ENCODE measurements at regions not wholly inside any gene's neighbourhood (a gene's known extent, or its start where the extent isn't known, plus 50 kb on each side); places are given as distances from the start of the nearest gene placed in this dataset.

- H3K9me3 Mint-ChIP-seq = no peaks in the 10 kb centered on the region
- no peaks in the 10 kb centered on the region; the same call in 1 of the 2 replicates for H3K27me3 Mint-ChIP-seq (ENCODE audit: low read depth)
- Histone ChIP-seq H2BK120ac (ENCODE audit: low read depth, low read length, poor library complexity, severe bottlenecking) (no peak overlapping the region), H2AK5ac (ENCODE audit: insufficient read length, low read length) (no peak overlapping the region), H3K27me3 (ENCODE audit: insufficient read depth, low read length) (no peaks in the 10 kb centered on the region), H4K8ac (replicated peaks; ENCODE audit: insufficient read length, low read depth, low read length) (no peak overlapping the region), H3K9ac (ENCODE audit: extremely low read depth, insufficient read length, low read length) (no peak overlapping the region), H3K14ac (ENCODE audit: insufficient read depth, low read length) (no peak overlapping the region), H3K4me2 (ENCODE audit: insufficient read depth, insufficient read length, low read length) (no peak overlapping the region), H3K27ac (ENCODE audit: insufficient read length, low read depth, low read length) (no peak overlapping the region), H3K79me2 (ENCODE audit: insufficient read depth, low read length) (no peaks in the 10 kb centered on the region), H3K18ac (ENCODE audit: insufficient read length, low read depth, low read length) (no peak overlapping the region), H3K23me2 (ENCODE audit: insufficient read length, low read depth, low read length, poor library complexity, severe bottlenecking) (no peaks in the 10 kb centered on the region), H2BK20ac (ENCODE audit: low read depth, low read length, poor library complexity, severe bottlenecking) (no peak overlapping the region), H4K20me1 (ENCODE audit: control insufficient read depth, insufficient read depth, insufficient read length) (no peaks in the 10 kb centered on the region), H3K4me1 (ENCODE audit: insufficient read depth, low read length) (no peaks in the 10 kb centered on the region; the same call in 1 of the 2 replicates), H3K4ac (ENCODE audit: low read depth, low read length) (no peak overlapping the region), H2BK15ac (ENCODE audit: low read depth, low read length) (no peak overlapping the region), H3K9me3 (ENCODE audit: control insufficient read depth, low read depth, low read length) (no peaks in the 10 kb centered on the region), H3T11ph (ENCODE audit: low read length) (no peak overlapping the region), H3K23ac (ENCODE audit: insufficient read length, low read depth, low read length) (no peak overlapping the region), H3K56ac (ENCODE audit: insufficient read length, low read depth, low read length) (no peak overlapping the region), H4K91ac (ENCODE audit: insufficient read length, low read depth, low read length) (no peak overlapping the region), H2BK5ac (ENCODE audit: insufficient read length, low read length) (no peak overlapping the region), H2AFZ (ENCODE audit: low read length) (no peak overlapping the region), H3K79me1 (ENCODE audit: insufficient read depth, low read depth, low read length, poor library complexity, severe bottlenecking) (no peaks in the 10 kb centered on the region), H4K5ac (ENCODE audit: insufficient read length, low read depth, low read length) (no peak overlapping the region), H2BK12ac (ENCODE audit: insufficient read length, low read depth, low read length) (no peak overlapping the region)
- no peak overlapping the region for H3K27ac Mint-ChIP-seq
- no CpG with 5 or more reads among the region's 6 CpGs for WGBS (ENCODE audit: extremely low coverage, insufficient read length, low lambda C conversion rate)
- peaks cover 7 to 13% of the 10 kb centered on the region in 2 experiments; a peak in 3 of 4 replicates for H3K4me1 Mint-ChIP-seq
- TF ChIP-seq, protein P1, sequence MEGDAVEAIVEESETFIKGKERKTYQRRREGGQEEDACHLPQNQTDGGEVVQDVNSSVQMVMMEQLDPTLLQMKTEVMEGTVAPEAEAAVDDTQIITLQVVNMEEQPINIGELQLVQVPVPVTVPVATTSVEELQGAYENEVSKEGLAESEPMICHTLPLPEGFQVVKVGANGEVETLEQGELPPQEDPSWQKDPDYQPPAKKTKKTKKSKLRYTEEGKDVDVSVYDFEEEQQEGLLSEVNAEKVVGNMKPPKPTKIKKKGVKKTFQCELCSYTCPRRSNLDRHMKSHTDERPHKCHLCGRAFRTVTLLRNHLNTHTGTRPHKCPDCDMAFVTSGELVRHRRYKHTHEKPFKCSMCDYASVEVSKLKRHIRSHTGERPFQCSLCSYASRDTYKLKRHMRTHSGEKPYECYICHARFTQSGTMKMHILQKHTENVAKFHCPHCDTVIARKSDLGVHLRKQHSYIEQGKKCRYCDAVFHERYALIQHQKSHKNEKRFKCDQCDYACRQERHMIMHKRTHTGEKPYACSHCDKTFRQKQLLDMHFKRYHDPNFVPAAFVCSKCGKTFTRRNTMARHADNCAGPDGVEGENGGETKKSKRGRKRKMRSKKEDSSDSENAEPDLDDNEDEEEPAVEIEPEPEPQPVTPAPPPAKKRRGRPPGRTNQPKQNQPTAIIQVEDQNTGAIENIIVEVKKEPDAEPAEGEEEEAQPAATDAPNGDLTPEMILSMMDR (conservative IDR thresholded peaks at IDR 0.05) = no peak
- no peak overlapping the region; a peak in 1 of 5 replicates for H3K4me3 Mint-ChIP-seq
- no peaks in the 10 kb centered on the region for H3K36me3 Mint-ChIP-seq (ENCODE audit: insufficient read depth in 1 of 3, low read depth in 3 of 3)
- no peak for DNase-seq
Measured at GRCh38 chr15:66873856-66874255, 171.8 kb downstream of the SMAD6 start.

All from H9 (cell line).